Activated naive CD4-positive, alpha-beta T cell treated with anti-CD3 and anti-CD28 coated beads for 36 hours (primary cell): ENCODE measurements at regions not wholly inside any gene's neighbourhood (a gene's known extent, or its start where the extent isn't known, plus 50 kb on each side); places are given as distances from the start of the nearest gene placed in this dataset.

Experiments used
- CTCF ChIA-PET: fragments of 350-600 bp; sonication (Branson Sonifier 250); formaldehyde crosslinking; loops from one replicate; lab custom pipeline; 2021; ENCODE audit warnings: antibody characterized with exemption; lab: Charles Lee
- DNase-seq: peaks from one replicate; pipeline ENCODE4 v3.0.0-alpha.2; 2020
- H3K27ac Mint-ChIP-seq: one replicate; pipeline ENCODE4 v1.8.0; 2021; ENCODE audit warnings: mild to moderate bottlenecking, mixed read lengths
- H3K27me3 Mint-ChIP-seq: one replicate; pipeline ENCODE4 v1.8.0; 2021; ENCODE audit warnings: low read depth, mixed read lengths
- H3K36me3 Mint-ChIP-seq: one replicate; pipeline ENCODE4 v1.8.0; 2021; ENCODE audit warnings: low read depth, mixed read lengths
- H3K4me1 Mint-ChIP-seq: one replicate; pipeline ENCODE4 v1.8.0; 2021; ENCODE audit warnings: low read depth, mixed read lengths
- H3K4me3 Mint-ChIP-seq: one replicate; pipeline ENCODE4 v1.8.0; 2021; ENCODE audit warnings: mild to moderate bottlenecking, moderate library complexity, mixed read lengths
- H3K9me3 Mint-ChIP-seq: one replicate; pipeline ENCODE4 v1.8.0; 2021; ENCODE audit warnings: mixed read lengths
- intact Hi-C: fragments of 100-400 bp; cut with micrococcal nuclease; formaldehyde crosslinking; loops from one replicate; pipeline ENCODE4 v1.15.1; 2023

DNA sequence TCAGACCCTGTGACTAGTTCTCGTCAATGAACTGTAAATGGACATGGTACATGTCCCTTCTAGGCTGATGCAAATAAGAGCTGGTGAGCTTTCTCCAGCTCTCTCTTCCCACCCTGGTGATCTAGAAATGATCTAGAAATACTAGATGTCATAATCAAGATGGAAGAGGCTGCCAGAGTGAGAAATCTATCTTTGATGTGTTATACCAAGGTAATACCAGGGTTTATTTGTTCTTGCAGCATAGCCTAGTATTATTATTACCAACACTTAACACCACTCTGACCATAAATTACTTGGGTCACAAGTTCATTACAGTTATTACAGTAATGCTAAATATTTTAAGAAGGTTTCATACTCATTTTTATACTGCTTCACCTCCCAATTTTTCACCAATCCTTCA, 138.4 kb upstream of the LMCD1 start:
- CTCF ChIA-PET, result no interaction called here
- no peak overlapping the region for H3K27ac Mint-ChIP-seq

GRCh38 chr3:8365541-8365940, 136.1 kb upstream of the LMCD1 start:
- Mint-ChIP-seq H3K27me3 (no peaks in the 10 kb centered on the region), H3K4me1 (no peaks in the 10 kb centered on the region), H3K36me3 (no peaks in the 10 kb centered on the region), H3K27ac (no peak overlapping the region), H3K4me3 (no peak overlapping the region), H3K9me3 (peaks cover 9% of the 10 kb centered on the region)
- DNase-seq, result no peak
- intact Hi-C loops, result no loop called here
- CTCF ChIA-PET, result interaction anchor here (0.5 to 0.6 kb wide), 2 partner anchors 44 to 59 kb away, joined by 3 read pairs; no protein-coding TSS in a partner anchor

More for the DNA sequence above, 138.4 kb upstream of the LMCD1 start:
- intact Hi-C loops, result no loop called here
- Mint-ChIP-seq H3K9me3 (peaks cover 13% of the 10 kb centered on the region), H3K27me3 (no peaks in the 10 kb centered on the region), H3K4me3 (no peak overlapping the region), H3K36me3 (peaks cover 2% of the 10 kb centered on the region), H3K4me1 (peaks cover 6% of the 10 kb centered on the region)
- DNase-seq, result no peak

DNA sequence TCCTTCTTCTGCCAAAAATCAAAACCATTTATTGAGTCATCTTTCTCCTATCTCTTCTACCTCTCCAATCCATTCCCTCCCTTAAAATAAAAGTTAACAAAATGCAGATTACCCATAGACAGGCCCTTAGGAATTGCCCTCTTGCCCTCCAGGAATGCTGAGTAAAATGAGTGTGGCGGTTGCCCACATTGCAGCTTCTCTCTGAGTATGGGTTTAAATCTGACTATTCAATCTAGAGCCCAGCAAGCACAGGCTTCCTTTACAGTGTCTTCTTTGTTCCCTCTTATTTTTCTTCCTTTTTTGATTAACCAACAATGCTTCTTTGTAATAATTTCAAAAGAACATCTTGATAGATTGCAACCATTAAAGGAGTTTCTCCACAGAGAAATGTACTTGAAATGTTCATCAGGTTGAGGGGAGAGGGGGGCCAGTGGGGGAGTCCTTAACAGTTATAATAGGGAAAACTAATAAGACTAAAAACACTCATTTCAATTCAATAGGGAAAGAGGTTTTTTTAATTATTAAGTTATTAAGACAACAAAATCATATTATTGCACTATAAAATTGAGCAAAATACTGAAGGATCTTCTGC, 135.3 kb upstream of the LMCD1 start:
- Mint-ChIP-seq H3K27me3 (no peaks in the 10 kb centered on the region), H3K27ac (no peak overlapping the region), H3K9me3 (peaks cover 4% of the 10 kb centered on the region), H3K4me3 (no peak overlapping the region), H3K4me1 (no peaks in the 10 kb centered on the region), H3K36me3 (no peaks in the 10 kb centered on the region)
- intact Hi-C loops, result no loop called here
- DNase-seq, result no peak
- CTCF ChIA-PET, result interaction anchor here (0.6 kb wide), 1 partner anchor 60 kb away, joined by 3 read pairs; no protein-coding TSS in a partner anchor

GRCh38 chr3:8368598-8368997, 133.0 kb upstream of the LMCD1 start:
- Mint-ChIP-seq H3K4me3 (no peak overlapping the region), H3K4me1 (no peaks in the 10 kb centered on the region), H3K27me3 (no peaks in the 10 kb centered on the region), H3K36me3 (no peaks in the 10 kb centered on the region), H3K27ac (no peak overlapping the region), H3K9me3 (peaks cover 5% of the 10 kb centered on the region)
- no peak for DNase-seq
- CTCF ChIA-PET, result no interaction called here
- intact Hi-C loops, result no loop called here

GRCh38 chr3:8369638-8370037, 132.0 kb upstream of the LMCD1 start:
- no peak for DNase-seq
- H3K9me3 Mint-ChIP-seq, result peaks cover 9% of the 10 kb centered on the region

GRCh38 chr3:8371085-8371551, 130.5 kb upstream of the LMCD1 start:
- intact Hi-C loops, result no loop called here
- no peak for DNase-seq
- no peaks in the 10 kb centered on the region for H3K27me3 Mint-ChIP-seq
- H3K36me3 Mint-ChIP-seq, result peaks cover 1% of the 10 kb centered on the region
- H3K9me3 Mint-ChIP-seq, result peaks cover 15% of the 10 kb centered on the region
- CTCF ChIA-PET, result no interaction called here
- no peaks in the 10 kb centered on the region for H3K4me1 Mint-ChIP-seq
- no peak overlapping the region for H3K27ac Mint-ChIP-seq
- H3K4me3 Mint-ChIP-seq, result no peak overlapping the region

More at GRCh38 chr3:8369638-8370037, 132.0 kb upstream of the LMCD1 start:
- Mint-ChIP-seq H3K4me3 (no peak overlapping the region), H3K27me3 (no peaks in the 10 kb centered on the region), H3K27ac (no peak overlapping the region), H3K36me3 (peaks cover under 1% of the 10 kb centered on the region), H3K4me1 (no peaks in the 10 kb centered on the region)
- CTCF ChIA-PET, result no interaction called here
- intact Hi-C loops, result no loop called here

GRCh38 chr3:8371960-8372463, 129.6 kb upstream of the LMCD1 start:
- no peaks in the 10 kb centered on the region for H3K4me1 Mint-ChIP-seq
- intact Hi-C loops, result no loop called here
- H3K27me3 Mint-ChIP-seq, result no peaks in the 10 kb centered on the region
- no peak for DNase-seq
- H3K4me3 Mint-ChIP-seq, result no peak overlapping the region
- peaks cover 24% of the 10 kb centered on the region for H3K9me3 Mint-ChIP-seq
- peaks cover 1% of the 10 kb centered on the region for H3K36me3 Mint-ChIP-seq
- CTCF ChIA-PET, result no interaction called here
- H3K27ac Mint-ChIP-seq, result no peak overlapping the region

- H3K27me3 Mint-ChIP-seq, result no peaks in the 10 kb centered on the region
- peaks cover 11% of the 10 kb centered on the region for H3K9me3 Mint-ChIP-seq
- no peak overlapping the region for H3K4me3 Mint-ChIP-seq
- intact Hi-C loops, result no loop called here
- CTCF ChIA-PET, result no interaction called here
- H3K27ac Mint-ChIP-seq, result no peak overlapping the region
- H3K4me1 Mint-ChIP-seq, result no peaks in the 10 kb centered on the region
- no peak for DNase-seq
- no peaks in the 10 kb centered on the region for H3K36me3 Mint-ChIP-seq
These were observed 120.5 kb upstream of the LMCD1 start for GRCh38 chr3:8380904-8381704.

GRCh38 chr3:8385848-8386620, 115.6 kb upstream of the LMCD1 start:
- no peak overlapping the region for H3K27ac Mint-ChIP-seq
- no peaks in the 10 kb centered on the region for H3K36me3 Mint-ChIP-seq
- no peaks in the 10 kb centered on the region for H3K27me3 Mint-ChIP-seq
- no peaks in the 10 kb centered on the region for H3K4me1 Mint-ChIP-seq
- CTCF ChIA-PET, result interaction anchor here (0.5 kb wide), 1 partner anchor 37 kb away, joined by 3 read pairs; no protein-coding TSS in a partner anchor
- no peak overlapping the region for H3K4me3 Mint-ChIP-seq
- intact Hi-C loops, result no loop called here
- no peak for DNase-seq
- H3K9me3 Mint-ChIP-seq, result no peaks in the 10 kb centered on the region

DNA sequence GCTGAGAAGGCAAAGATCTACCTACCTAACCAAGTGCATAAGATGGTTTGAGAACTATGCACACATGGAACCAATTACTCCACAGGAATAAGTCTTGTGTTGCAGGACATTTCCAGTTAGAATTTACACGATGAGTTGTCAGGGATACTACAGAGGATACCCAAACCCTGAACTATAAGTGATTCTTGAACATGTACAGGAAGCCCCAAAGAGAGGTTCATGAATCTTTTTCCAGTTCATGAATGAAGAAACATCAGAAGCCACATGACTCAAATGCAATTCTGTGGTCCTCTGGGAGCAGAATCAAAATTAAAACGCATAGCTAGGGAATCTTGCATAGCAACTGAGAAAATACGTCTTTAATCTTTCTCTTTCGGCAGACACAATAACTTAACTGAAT, 114.1 kb upstream of the LMCD1 start:
- H3K27ac Mint-ChIP-seq, result no peak overlapping the region
- no peak overlapping the region for H3K4me3 Mint-ChIP-seq
- no peak for DNase-seq
- intact Hi-C loops, result no loop called here
- no peaks in the 10 kb centered on the region for H3K9me3 Mint-ChIP-seq
- CTCF ChIA-PET, result no interaction called here
- no peaks in the 10 kb centered on the region for H3K4me1 Mint-ChIP-seq
- no peaks in the 10 kb centered on the region for H3K36me3 Mint-ChIP-seq
- H3K27me3 Mint-ChIP-seq, result no peaks in the 10 kb centered on the region

GRCh38 chr3:8399686-8400085, 101.9 kb upstream of the LMCD1 start:
- no peaks in the 10 kb centered on the region for H3K27me3 Mint-ChIP-seq
- intact Hi-C loops, result no loop called here

GRCh38 chr3:8400911-8401310, 100.7 kb upstream of the LMCD1 start:
- no peak for DNase-seq
- Mint-ChIP-seq H3K36me3 (no peaks in the 10 kb centered on the region), H3K4me3 (no peak overlapping the region), H3K27me3 (no peaks in the 10 kb centered on the region), H3K4me1 (no peaks in the 10 kb centered on the region), H3K27ac (no peak overlapping the region), H3K9me3 (peaks cover 2% of the 10 kb centered on the region)
- CTCF ChIA-PET, result no interaction called here
- intact Hi-C loops, result no loop called here

More at GRCh38 chr3:8399686-8400085, 101.9 kb upstream of the LMCD1 start:
- H3K36me3 Mint-ChIP-seq, result no peaks in the 10 kb centered on the region
- no peaks in the 10 kb centered on the region for H3K9me3 Mint-ChIP-seq
- CTCF ChIA-PET, result no interaction called here
- H3K27ac Mint-ChIP-seq, result no peak overlapping the region
- no peak for DNase-seq
- no peak overlapping the region for H3K4me3 Mint-ChIP-seq
- H3K4me1 Mint-ChIP-seq, result no peaks in the 10 kb centered on the region
